Activated CD4-positive, alpha-beta T cell treated with anti-CD3 and anti-CD28 coated beads for 36 hours (primary cell): ENCODE measurements at regions not wholly inside any gene's neighbourhood (a gene's known extent, or its start where the extent isn't known, plus 50 kb on each side); places are given as distances from the start of the nearest gene placed in this dataset.

Source experiments
- ATAC-seq: fragments of 200-7000 bp; cut with Tn5 transposase; one replicate; pipeline ENCODE4 v1.10.0; 2021; ENCODE audit warnings: mild to moderate bottlenecking, moderate library complexity
- CTCF ChIA-PET: fragments of 350-600 bp; sonication (Branson Sonifier 250); formaldehyde crosslinking; loops from one replicate; lab custom pipeline; 2021; ENCODE audit warnings: antibody characterized with exemption; lab: Charles Lee
- POLR2A ChIA-PET: fragments of 350-600 bp; sonication (Branson Sonifier 250); formaldehyde crosslinking; loops from one replicate; lab custom pipeline; 2021; ENCODE audit warnings: antibody characterized with exemption, inconsistent platforms; lab: Charles Lee
- DNase-seq: peaks from one replicate; pipeline ENCODE4 v3.0.0-alpha.2; 2020
- H3K27ac Mint-ChIP-seq: one replicate; pipeline ENCODE4 v1.8.0; 2021; ENCODE audit warnings: mixed read lengths
- H3K27me3 Mint-ChIP-seq: one replicate; pipeline ENCODE4 v1.8.0; 2021; ENCODE audit warnings: mixed read lengths
- H3K36me3 Mint-ChIP-seq: one replicate; pipeline ENCODE4 v1.8.0; 2021; ENCODE audit warnings: low read depth, mixed read lengths
- H3K4me1 Mint-ChIP-seq: one replicate; pipeline ENCODE4 v1.8.0; 2021; ENCODE audit warnings: mixed read lengths
- H3K4me3 Mint-ChIP-seq: one replicate; pipeline ENCODE4 v1.8.0; 2021; ENCODE audit warnings: mild to moderate bottlenecking, moderate library complexity, mixed read lengths
- H3K9me3 Mint-ChIP-seq: one replicate; pipeline ENCODE4 v1.8.0; 2021; ENCODE audit warnings: low read depth, mixed read lengths
- intact Hi-C, 2 experiments: fragments of 100-400 bp; cut with DNase I in 1 of 2; cut with micrococcal nuclease in 1 of 2; formaldehyde crosslinking; loops; one replicate each; pipeline versions ENCODE4 v1.14.2 to v1.15.1; 2022 to 2024; cut with DNase I, micrococcal nuclease

DNA sequence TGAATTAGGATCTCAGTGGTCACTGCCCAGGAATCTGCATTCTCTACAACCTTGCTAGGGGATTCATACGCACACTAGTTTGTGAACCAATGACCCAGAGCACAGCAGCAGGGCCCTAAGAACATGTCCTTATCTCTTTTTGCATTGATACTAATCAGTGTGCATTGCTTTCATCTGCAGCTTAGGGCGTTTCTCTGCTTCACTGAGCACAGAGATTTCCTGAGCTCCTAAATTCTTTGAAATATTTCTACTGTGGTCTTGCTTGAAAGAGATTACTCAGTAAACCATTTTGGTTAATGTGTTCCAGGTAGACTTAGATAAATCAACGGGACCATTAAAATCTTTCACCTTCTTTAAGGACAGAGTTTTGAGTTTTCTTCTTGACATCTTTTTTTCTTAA lies 351.3 kb upstream of the KITLG start:
- intact Hi-C loops = no loop called here
- POLR2A ChIA-PET = no interaction called here
- H3K9me3 Mint-ChIP-seq = no peaks in the 10 kb centered on the region
- H3K27ac Mint-ChIP-seq = no peak overlapping the region
- DNase-seq (no peak), ATAC-seq (no peak)
- no peaks in the 10 kb centered on the region for H3K4me1 Mint-ChIP-seq
- CTCF ChIA-PET = interaction anchor here (0.8 kb wide), 1 partner anchor 15 kb away, joined by 3 read pairs; no protein-coding TSS in a partner anchor
- peaks cover 2% of the 10 kb centered on the region for H3K27me3 Mint-ChIP-seq
- no peak overlapping the region for H3K4me3 Mint-ChIP-seq
- H3K36me3 Mint-ChIP-seq = no peaks in the 10 kb centered on the region

DNA sequence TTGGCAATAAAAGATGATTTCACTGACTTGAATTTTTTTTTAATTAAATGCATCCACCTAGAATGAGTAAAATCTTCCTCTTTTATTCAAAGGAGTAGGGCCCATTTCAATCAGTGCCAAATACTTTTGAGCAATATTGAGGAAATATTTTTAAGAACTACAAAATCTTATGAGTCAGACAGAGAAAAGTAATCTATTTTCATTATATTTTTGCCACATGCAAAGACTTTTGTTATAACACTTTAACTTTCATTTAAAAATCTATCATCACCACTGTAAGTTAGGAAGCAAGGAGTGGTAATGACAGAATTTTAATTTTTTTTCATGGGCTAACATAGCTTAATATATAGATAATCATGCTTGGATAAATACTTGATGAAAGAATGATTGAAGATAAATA lies 345.2 kb upstream of the KITLG start:
- Mint-ChIP-seq H3K4me3 (no peak overlapping the region), H3K4me1 (no peaks in the 10 kb centered on the region), H3K36me3 (no peaks in the 10 kb centered on the region), H3K9me3 (no peaks in the 10 kb centered on the region), H3K27ac (no peak overlapping the region), H3K27me3 (no peaks in the 10 kb centered on the region)
- DNase-seq = no peak
- no peak for ATAC-seq
- ChIA-PET POLR2A (no interaction called here), CTCF (no interaction called here)
- intact Hi-C loops = no loop called here

DNA sequence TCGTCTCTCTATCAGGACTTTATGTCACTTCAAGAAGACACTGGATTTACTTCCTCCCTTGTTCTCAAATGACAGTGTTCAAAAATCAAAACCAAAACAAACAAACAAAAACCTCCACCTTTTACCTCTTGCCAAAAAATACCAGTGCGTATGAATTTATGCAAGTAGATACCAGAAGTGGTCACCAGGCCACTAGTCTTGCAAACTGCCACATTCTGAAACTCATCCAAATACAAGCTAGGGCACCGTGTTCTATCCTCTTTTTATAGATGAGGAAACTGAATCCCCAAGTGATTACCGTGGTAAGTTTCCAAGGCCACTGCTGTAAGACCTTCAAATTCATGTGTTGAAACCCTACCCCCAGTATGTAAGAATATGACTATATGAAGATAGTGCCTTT lies 343.9 kb upstream of the KITLG start:
- no peaks in the 10 kb centered on the region for H3K4me1 Mint-ChIP-seq
- H3K4me3 Mint-ChIP-seq = no peak overlapping the region
- ATAC-seq (no peak), DNase-seq (no peak)
- ChIA-PET CTCF (no interaction called here), POLR2A (no interaction called here)
- H3K36me3 Mint-ChIP-seq = no peaks in the 10 kb centered on the region
- intact Hi-C loops = no loop called here
- no peaks in the 10 kb centered on the region for H3K27me3 Mint-ChIP-seq
- no peaks in the 10 kb centered on the region for H3K9me3 Mint-ChIP-seq
- H3K27ac Mint-ChIP-seq = no peak overlapping the region

DNA sequence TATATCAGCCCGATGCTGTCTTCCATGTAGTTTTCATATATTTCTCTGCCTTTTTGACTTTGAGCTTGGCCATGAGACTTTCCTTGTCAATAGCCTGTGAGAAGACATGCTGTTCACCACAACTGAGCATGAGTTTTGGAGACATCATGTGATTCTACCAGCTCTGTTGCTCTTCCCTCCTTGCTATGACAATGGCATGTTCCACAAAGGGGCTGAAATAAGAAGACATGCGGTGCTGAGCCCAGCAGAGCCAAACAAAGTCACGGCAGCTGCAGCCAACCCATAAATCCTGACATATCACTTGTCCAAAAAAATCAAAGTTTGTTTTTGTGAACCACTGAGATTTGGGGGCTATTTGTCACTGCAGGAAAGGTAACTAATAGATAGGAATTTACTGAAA lies 343.4 kb upstream of the KITLG start:
- no peak for ATAC-seq
- no peak overlapping the region for H3K27ac Mint-ChIP-seq
- ChIA-PET CTCF (no interaction called here), POLR2A (no interaction called here)
- no peaks in the 10 kb centered on the region for H3K4me1 Mint-ChIP-seq
- intact Hi-C loops = no loop called here
- no peaks in the 10 kb centered on the region for H3K36me3 Mint-ChIP-seq
- DNase-seq = no peak
- H3K9me3 Mint-ChIP-seq = no peaks in the 10 kb centered on the region
- H3K4me3 Mint-ChIP-seq = no peak overlapping the region
- H3K27me3 Mint-ChIP-seq = no peaks in the 10 kb centered on the region

DNA sequence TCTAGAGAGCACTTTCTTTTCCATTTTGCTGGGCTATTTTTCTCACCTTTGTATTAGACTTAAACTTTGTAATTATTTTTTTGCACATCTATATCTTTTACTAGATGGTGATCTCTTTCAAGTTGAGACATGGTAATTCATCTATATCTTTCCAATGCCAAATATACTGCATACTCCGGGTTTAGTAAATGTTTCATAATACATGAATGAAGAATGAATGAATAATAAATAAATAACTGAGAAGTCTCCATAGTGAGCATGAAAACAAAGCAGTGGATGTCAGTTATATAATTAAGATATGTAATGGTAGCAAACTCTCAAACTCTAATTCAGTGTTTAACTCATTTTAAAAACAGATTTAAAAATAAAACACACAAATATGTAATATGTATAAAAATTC lies 342.5 kb upstream of the KITLG start:
- CTCF ChIA-PET = no interaction called here
- Mint-ChIP-seq H3K27ac (no peak overlapping the region), H3K4me3 (no peak overlapping the region), H3K36me3 (no peaks in the 10 kb centered on the region), H3K4me1 (no peaks in the 10 kb centered on the region), H3K27me3 (no peaks in the 10 kb centered on the region), H3K9me3 (no peaks in the 10 kb centered on the region)
- POLR2A ChIA-PET = no interaction called here
- no peak for DNase-seq
- ATAC-seq = no peak
- intact Hi-C loops = no loop called here

DNA sequence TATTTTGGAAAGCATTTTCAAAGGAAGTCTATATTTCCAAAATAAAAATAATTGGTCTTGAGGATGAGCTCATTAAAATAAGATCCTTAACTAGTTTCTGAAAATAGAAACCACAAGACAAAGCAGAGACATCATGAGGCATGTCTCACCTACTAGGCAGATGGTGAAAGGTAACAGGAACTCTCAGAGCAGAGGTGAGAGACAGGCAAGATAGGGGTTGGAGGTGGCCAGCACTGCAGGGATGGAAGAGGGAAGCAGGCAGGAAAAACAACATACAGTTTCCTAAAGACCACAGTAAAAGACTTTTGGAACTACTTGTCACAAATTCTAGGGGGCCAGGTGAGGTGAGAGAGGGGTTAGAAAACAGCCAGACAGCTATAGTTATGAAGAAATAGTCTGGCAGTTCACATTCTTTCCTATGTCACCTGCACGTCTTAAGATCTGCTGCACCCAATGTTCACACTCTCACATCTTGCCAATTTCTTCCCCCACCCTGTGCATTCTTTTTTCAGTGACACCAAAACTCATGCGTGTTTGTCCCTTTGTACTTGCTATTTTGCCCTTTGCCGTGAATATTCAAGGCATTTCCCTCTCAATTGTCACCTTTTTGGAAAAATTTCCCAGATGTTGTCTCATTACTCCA lies 341.7 kb upstream of the KITLG start:
- Mint-ChIP-seq H3K36me3 (no peaks in the 10 kb centered on the region), H3K27ac (no peak overlapping the region), H3K4me1 (no peaks in the 10 kb centered on the region), H3K4me3 (no peak overlapping the region), H3K27me3 (no peaks in the 10 kb centered on the region), H3K9me3 (no peaks in the 10 kb centered on the region)
- no peak for DNase-seq
- ChIA-PET POLR2A (no interaction called here), CTCF (interaction anchor here (0.6 kb wide), 1 partner anchor 47 kb away, joined by 3 read pairs; no protein-coding TSS in a partner anchor)
- ATAC-seq = no peak
- intact Hi-C loops = no loop called here

DNA sequence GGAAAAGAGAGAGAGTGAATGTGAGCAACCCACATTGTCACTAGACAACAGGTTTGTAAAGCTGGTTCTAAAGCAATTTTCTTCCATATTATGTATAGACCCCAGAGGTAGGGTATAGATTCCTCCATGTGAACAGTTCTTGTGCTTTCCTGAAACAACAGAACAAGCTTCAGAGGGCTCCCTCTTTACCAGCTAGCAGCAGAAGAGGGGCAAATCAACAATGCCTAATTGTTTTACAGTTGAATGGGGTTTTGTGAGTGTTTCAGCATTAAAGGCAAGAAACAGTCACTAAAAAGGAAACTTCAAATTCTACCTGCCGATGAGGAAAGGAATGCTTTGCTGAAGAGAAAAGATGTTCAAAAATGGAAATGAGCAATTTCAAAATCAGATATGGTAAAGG lies 341.2 kb upstream of the KITLG start:
- H3K4me3 Mint-ChIP-seq = no peak overlapping the region
- no peaks in the 10 kb centered on the region for H3K9me3 Mint-ChIP-seq
- H3K27me3 Mint-ChIP-seq = no peaks in the 10 kb centered on the region
- ChIA-PET CTCF (interaction anchor here (0.6 kb wide), 2 partner anchors 48 to 243 kb away, joined by 3 read pairs; no protein-coding TSS in a partner anchor), POLR2A (no interaction called here)
- H3K4me1 Mint-ChIP-seq = no peaks in the 10 kb centered on the region
- no peak overlapping the region for H3K27ac Mint-ChIP-seq
- H3K36me3 Mint-ChIP-seq = no peaks in the 10 kb centered on the region
- DNase-seq (no peak), ATAC-seq (no peak)
- intact Hi-C loops = no loop called here

DNA sequence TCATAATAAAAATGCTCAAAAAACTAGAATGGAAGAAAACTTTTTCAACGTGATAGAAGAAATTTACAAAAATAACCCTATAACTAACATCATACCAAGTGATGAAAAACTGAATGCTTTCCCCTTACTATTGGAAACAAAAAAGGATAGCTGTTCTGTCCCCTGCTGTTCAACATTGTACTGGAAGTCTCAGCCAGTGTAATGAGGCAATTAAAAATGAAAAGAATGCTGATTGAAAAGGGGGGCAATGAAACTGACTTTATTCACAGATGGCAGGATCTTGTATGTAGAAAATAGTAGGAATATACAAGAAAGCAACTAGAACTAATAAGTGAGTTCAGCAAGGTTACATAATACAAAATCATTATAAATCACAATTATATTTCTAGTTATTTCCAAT lies 337.9 kb upstream of the KITLG start:
- intact Hi-C loops = no loop called here
- CTCF ChIA-PET = interaction anchor here (0.5 to 1.0 kb wide), 2 partner anchors 8 to 449 kb away, joined by 3 to 4 read pairs; no protein-coding TSS in a partner anchor
- Mint-ChIP-seq H3K9me3 (peaks cover 9% of the 10 kb centered on the region), H3K27ac (no peak overlapping the region), H3K36me3 (no peaks in the 10 kb centered on the region), H3K4me1 (no peaks in the 10 kb centered on the region), H3K27me3 (no peaks in the 10 kb centered on the region), H3K4me3 (no peak overlapping the region)
- DNase-seq (no peak), ATAC-seq (no peak)
- POLR2A ChIA-PET = no interaction called here

DNA sequence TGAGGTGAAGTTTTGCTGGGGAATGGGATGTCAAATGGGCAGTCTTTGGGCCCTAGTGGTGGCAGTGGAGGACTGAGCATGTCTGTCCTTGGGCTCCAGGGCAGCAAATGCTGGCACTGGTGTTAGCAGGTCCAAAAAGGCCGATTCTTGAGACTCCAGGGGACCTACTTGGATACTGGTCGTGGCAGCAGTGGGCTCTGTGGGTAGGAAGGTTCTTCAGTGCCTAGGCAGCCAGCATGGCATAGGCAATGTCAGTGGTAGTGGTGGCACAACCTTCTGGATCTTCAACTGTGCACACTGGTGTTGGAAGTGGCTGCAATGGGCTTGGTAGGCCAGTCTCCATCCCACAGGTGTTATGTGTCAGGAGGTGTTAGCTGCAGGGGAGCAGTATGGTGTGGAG lies 334.7 kb upstream of the KITLG start:
- Mint-ChIP-seq H3K4me3 (no peak overlapping the region), H3K27me3 (no peaks in the 10 kb centered on the region), H3K36me3 (no peaks in the 10 kb centered on the region), H3K4me1 (no peaks in the 10 kb centered on the region), H3K27ac (no peak overlapping the region), H3K9me3 (peaks cover 14% of the 10 kb centered on the region)
- intact Hi-C loops = no loop called here
- no peak for DNase-seq
- ChIA-PET POLR2A (no interaction called here), CTCF (no interaction called here)
- ATAC-seq = no peak

DNA sequence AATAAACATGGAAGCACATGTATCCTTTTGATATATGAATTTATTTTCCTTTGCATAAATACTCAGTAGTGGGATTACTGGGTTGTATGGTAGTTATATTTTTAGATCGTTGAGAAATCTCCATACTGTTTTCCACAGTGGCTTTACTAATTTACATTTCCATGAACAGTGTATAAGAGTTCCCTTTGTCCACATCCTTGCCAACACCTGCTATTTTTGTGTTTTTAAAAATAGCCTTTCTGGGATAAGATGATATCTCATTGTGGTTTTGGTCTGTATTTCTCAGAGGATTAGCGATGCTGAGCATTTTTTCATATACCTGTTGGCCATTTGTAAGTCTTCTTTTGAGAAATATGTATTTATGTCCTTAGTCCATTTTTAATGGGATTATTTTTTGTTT lies 329.2 kb upstream of the KITLG start:
- no peaks in the 10 kb centered on the region for H3K4me1 Mint-ChIP-seq
- no peak overlapping the region for H3K4me3 Mint-ChIP-seq
- intact Hi-C loops = no loop called here
- POLR2A ChIA-PET = no interaction called here
- H3K9me3 Mint-ChIP-seq = peaks cover 11% of the 10 kb centered on the region
- ATAC-seq (no peak), DNase-seq (no peak)
- CTCF ChIA-PET = no interaction called here
- no peaks in the 10 kb centered on the region for H3K36me3 Mint-ChIP-seq
- H3K27me3 Mint-ChIP-seq = no peaks in the 10 kb centered on the region
- no peak overlapping the region for H3K27ac Mint-ChIP-seq

DNA sequence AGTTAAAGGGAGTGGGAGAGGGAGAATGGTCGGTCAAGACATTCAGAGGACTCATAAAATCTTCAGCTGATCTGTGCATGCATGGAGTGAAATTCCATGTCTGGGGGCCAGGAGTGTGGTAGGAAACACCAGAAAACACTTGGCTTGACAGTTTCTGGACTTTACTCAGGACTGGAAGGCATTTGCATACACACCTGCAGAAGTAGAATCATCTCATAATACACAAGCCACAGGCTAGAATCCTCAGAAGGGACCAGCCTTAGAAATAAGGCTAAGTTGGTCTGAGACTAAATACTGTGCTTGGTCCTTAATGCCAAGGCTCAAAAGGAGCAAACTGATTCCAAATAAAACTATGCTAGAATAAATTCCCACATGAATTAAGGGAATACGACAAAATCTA lies 328.1 kb upstream of the KITLG start:
- ChIA-PET POLR2A (no interaction called here), CTCF (no interaction called here)
- DNase-seq = no peak
- H3K27me3 Mint-ChIP-seq = no peaks in the 10 kb centered on the region
- no peak for ATAC-seq
- peaks cover 6% of the 10 kb centered on the region for H3K9me3 Mint-ChIP-seq
- H3K27ac Mint-ChIP-seq = no peak overlapping the region
- no peaks in the 10 kb centered on the region for H3K4me1 Mint-ChIP-seq
- H3K36me3 Mint-ChIP-seq = no peaks in the 10 kb centered on the region
- intact Hi-C loops = no loop called here
- H3K4me3 Mint-ChIP-seq = no peak overlapping the region

DNA sequence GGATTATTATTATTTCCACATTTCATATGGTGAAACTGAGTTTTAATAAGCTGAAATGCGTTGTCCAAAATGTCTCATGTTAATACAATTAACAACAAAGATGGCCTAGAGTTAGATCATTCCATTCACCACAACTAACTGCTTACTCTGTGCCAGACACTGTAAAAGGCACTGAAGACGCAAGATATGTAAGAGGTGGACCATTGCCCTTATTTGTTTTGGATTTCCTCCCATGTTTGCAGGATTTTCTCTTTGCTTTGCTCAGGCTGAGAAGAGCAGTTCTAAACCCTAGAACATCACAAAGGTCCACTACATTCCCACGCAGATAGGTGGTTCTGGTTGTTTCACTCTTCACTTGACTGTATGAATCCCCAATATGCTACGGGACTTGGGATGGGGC lies 324.4 kb upstream of the KITLG start:
- ChIA-PET CTCF (no interaction called here), POLR2A (no interaction called here)
- Mint-ChIP-seq H3K4me3 (no peak overlapping the region), H3K9me3 (no peaks in the 10 kb centered on the region), H3K4me1 (no peaks in the 10 kb centered on the region), H3K27ac (no peak overlapping the region), H3K27me3 (peaks cover 2% of the 10 kb centered on the region), H3K36me3 (no peaks in the 10 kb centered on the region)
- ATAC-seq (no peak), DNase-seq (no peak)
- intact Hi-C loops = no loop called here
